Natural killer cell (primary cell): ENCODE measurements at regions not wholly inside any gene's neighbourhood (a gene's known extent, or its start where the extent isn't known, plus 50 kb on each side); places are given as distances from the start of the nearest gene placed in this dataset.

ENCODE experiments used
- ATAC-seq, 3 donors: fragments of 150-1000 bp in 2 of 3; fragments of 200-7000 bp in 1 of 3; cut with Tn5 transposase; 1 replicate in 1 of 3; 2 replicates in 2 of 3; pipeline ENCODE4 v1.10.0; 2021; ENCODE audit warnings: mild to moderate bottlenecking in 2 of 3, moderate library complexity in 2 of 3
- DNase-seq, 2 donors: peaks; one replicate each; pipeline versions ENCODE4 v3.0.0 to v3.0.0-alpha.2; 2013 to 2021; ENCODE audit warnings: mixed read lengths in 1 of 2
- H3K27ac ChIP-seq: one replicate; pipeline ENCODE4 v1.5.1; 2013; ENCODE audit warnings: mild to moderate bottlenecking, low read length
- H3K27me3 ChIP-seq: one replicate; pipeline ENCODE4 v1.6.1; 2013; ENCODE audit warnings: low read length; ENCODE audit not compliant: control insufficient read depth, insufficient read depth
- H3K36me3 ChIP-seq: one replicate; pipeline ENCODE4 v1.6.1; 2013; ENCODE audit warnings: low read length; ENCODE audit not compliant: control insufficient read depth, insufficient read depth
- H3K4me1 ChIP-seq: one replicate; pipeline ENCODE4 v1.6.1; 2013; ENCODE audit warnings: low read length; ENCODE audit not compliant: control insufficient read depth, insufficient read depth
- H3K4me3 ChIP-seq: one replicate; pipeline ENCODE4 v1.5.1; 2013; ENCODE audit warnings: low read length
- H3K9me3 ChIP-seq: one replicate; pipeline ENCODE4 v1.6.1; 2013; ENCODE audit warnings: low read length; ENCODE audit not compliant: control insufficient read depth, insufficient read depth
- H3K27ac Mint-ChIP-seq, 2 donors: one replicate each; pipeline ENCODE4 v1.8.0; 2022; ENCODE audit warnings: mild to moderate bottlenecking in 2 of 2, mixed read lengths in 2 of 2, moderate library complexity in 1 of 2
- H3K27me3 Mint-ChIP-seq, 2 donors: one replicate each; pipeline ENCODE4 v1.8.0; 2022; ENCODE audit warnings: low read depth in 2 of 2, mixed read lengths in 2 of 2
- H3K36me3 Mint-ChIP-seq: one replicate; pipeline ENCODE4 v1.8.0; 2022; ENCODE audit warnings: mixed read lengths
- H3K4me1 Mint-ChIP-seq, 2 donors: one replicate each; pipeline ENCODE4 v1.8.0; 2022; ENCODE audit warnings: mixed read lengths in 2 of 2
- H3K4me3 Mint-ChIP-seq: one replicate; pipeline ENCODE4 v1.8.0; 2022; ENCODE audit warnings: mild to moderate bottlenecking, moderate library complexity, mixed read lengths
- H3K9me3 Mint-ChIP-seq, 2 donors: one replicate each; pipeline ENCODE4 v1.8.0; 2022; ENCODE audit warnings: mixed read lengths in 2 of 2
- CTCF ChIP-seq: fragments of 200-600 bp; IDR thresholded peaks from one replicate; pipeline ENCODE4 v1.8.0; 2022; ENCODE audit warnings: antibody characterized with exemption
- WGBS: methylation state at CpG from one replicate; pipeline ENCODE4 v1.1.7; 2013; ENCODE audit warnings: missing lambda C conversion rate; ENCODE audit not compliant: insufficient coverage; 5-methylcytosine and 5-hydroxymethylcytosine counted together
- intact Hi-C: fragments of 100-400 bp; cut with micrococcal nuclease; formaldehyde crosslinking; loops from one replicate; pipeline ENCODE4 v1.14.2; 2022

- Histone ChIP-seq H3K9me3 (no peaks in the 10 kb centered on the region), H3K4me1 (peaks cover 4% of the 10 kb centered on the region), H3K4me3 (no peak overlapping the region), H3K27me3 (no peaks in the 10 kb centered on the region), H3K36me3 (no peaks in the 10 kb centered on the region), H3K27ac (no peak overlapping the region)
- no peak for TF ChIP-seq CTCF
- Mint-ChIP-seq H3K4me3 (no peak overlapping the region), H3K27ac (no peak overlapping the region), H3K27me3 (peaks cover 0 to 13% of the 10 kb centered on the region in 2 donors), H3K9me3 (no peaks in the 10 kb centered on the region), H3K36me3 (no peaks in the 10 kb centered on the region), H3K4me1 (peaks cover 13 to 14% of the 10 kb centered on the region in 2 donors)
- ATAC-seq: no peak
- WGBS: 80% methylated on average over 13 of the region's 14 CpGs
- intact Hi-C loops: no loop called here
- no peak for DNase-seq
Measured at GRCh38 chr10:30188556-30189237, 129.3 kb upstream of the JCAD start.

- H3K27me3 Mint-ChIP-seq: peaks cover 0 to 7% of the 10 kb centered on the region in 2 donors
- H3K4me3 ChIP-seq: no peak overlapping the region
- H3K9me3 Mint-ChIP-seq: no peaks in the 10 kb centered on the region
- no peaks in the 10 kb centered on the region for H3K36me3 Mint-ChIP-seq
- 76% methylated on average over 3 of the region's 3 CpGs for WGBS
- H3K27ac Mint-ChIP-seq: no peak overlapping the region
- no peak overlapping the region for H3K27ac ChIP-seq
- no peaks in the 10 kb centered on the region for H3K9me3 ChIP-seq
- ATAC-seq (no peak), DNase-seq (no peak)
- H3K27me3 ChIP-seq: no peaks in the 10 kb centered on the region
- intact Hi-C loops: no loop called here
- H3K4me1 Mint-ChIP-seq: peaks cover 8% of the 10 kb centered on the region in 2 donors
- H3K4me1 ChIP-seq: peaks cover 4% of the 10 kb centered on the region
- H3K36me3 ChIP-seq: no peaks in the 10 kb centered on the region
- H3K4me3 Mint-ChIP-seq: no peak overlapping the region
- TF ChIP-seq CTCF: no peak
Measured at GRCh38 chr10:30188101-30188500, 128.7 kb upstream of the JCAD start.

DNA sequence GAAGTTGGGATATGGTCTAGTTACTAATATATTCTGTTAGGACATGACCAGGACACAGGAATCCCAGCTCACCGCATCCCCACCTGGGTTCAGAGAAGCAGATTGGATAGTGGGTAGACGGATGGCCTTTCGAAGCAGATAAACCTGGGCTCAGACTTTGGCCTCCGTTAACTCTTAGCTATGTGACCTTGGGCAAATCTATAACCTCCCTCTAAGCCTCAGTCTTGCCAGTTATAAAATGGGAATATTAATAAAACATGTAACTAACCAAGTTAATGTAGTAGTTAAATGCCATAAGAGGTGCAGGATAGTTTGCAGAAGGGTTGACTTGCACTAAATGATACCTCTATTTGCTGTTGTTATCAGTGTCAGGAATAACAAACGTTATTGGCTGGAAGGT lies 127.6 kb upstream of the JCAD start:
- no peaks in the 10 kb centered on the region for H3K9me3 Mint-ChIP-seq
- TF ChIP-seq CTCF: no peak

DNA sequence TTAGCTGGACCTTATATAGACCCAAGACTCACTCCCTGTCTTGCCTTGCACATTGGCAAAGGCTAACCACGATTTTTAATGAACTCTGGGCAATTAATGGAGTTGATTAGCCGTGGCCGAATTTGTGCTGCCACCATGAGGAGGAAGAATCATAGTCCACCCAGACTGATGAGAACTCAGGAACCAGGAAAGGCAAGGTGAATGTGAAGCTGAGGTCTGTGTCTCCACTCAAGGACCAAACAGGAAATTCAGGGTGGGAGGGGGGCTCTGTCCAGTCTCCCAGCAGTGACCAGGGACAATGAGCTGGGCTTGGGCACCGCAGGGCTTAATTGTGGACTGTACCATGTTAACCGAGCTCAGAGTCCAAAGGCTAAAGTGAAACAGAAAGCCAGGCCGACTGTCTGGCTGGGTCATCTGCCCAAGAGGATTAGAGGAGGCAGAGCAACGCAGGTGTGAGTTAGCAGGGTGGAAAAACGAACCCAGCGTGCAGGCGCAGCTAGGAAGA lies 127.0 kb upstream of the JCAD start:
- Mint-ChIP-seq H3K27ac (no peak overlapping the region), H3K27me3 (no peaks in the 10 kb centered on the region), H3K36me3 (no peaks in the 10 kb centered on the region), H3K4me3 (no peak overlapping the region), H3K9me3 (no peaks in the 10 kb centered on the region), H3K4me1 (no peaks in the 10 kb centered on the region)
- Histone ChIP-seq H3K27ac (no peak overlapping the region), H3K36me3 (no peaks in the 10 kb centered on the region), H3K27me3 (no peaks in the 10 kb centered on the region), H3K4me1 (no peaks in the 10 kb centered on the region), H3K4me3 (no peak overlapping the region), H3K9me3 (no peaks in the 10 kb centered on the region)
- ATAC-seq (no peak), DNase-seq (no peak)
- TF ChIP-seq CTCF: no peak
- intact Hi-C loops: no loop called here
- 63% methylated on average over 10 of the region's 10 CpGs for WGBS

More for the DNA sequence above, 127.6 kb upstream of the JCAD start:
- Histone ChIP-seq H3K9me3 (no peaks in the 10 kb centered on the region), H3K27me3 (no peaks in the 10 kb centered on the region), H3K4me1 (no peaks in the 10 kb centered on the region), H3K36me3 (no peaks in the 10 kb centered on the region), H3K27ac (no peak overlapping the region), H3K4me3 (no peak overlapping the region)
- H3K36me3 Mint-ChIP-seq: no peaks in the 10 kb centered on the region
- no peaks in the 10 kb centered on the region for H3K4me1 Mint-ChIP-seq
- intact Hi-C loops: no loop called here
- no peak for ATAC-seq
- no peak overlapping the region for H3K4me3 Mint-ChIP-seq
- H3K27ac Mint-ChIP-seq: no peak overlapping the region
- WGBS: 88% methylated on average over 2 of the region's 5 CpGs
- DNase-seq: no peak
- H3K27me3 Mint-ChIP-seq: no peaks in the 10 kb centered on the region
